ENCODE measurements at regions not wholly inside any gene's neighbourhood (a gene's known extent, or its start where the extent isn't known, plus 50 kb on each side); places are given as distances from the start of the nearest gene placed in this dataset.
A peak's percentile ranks its signal among the peaks of the same experiment; 100 is the strongest.

GRCh38 chr13:74695021-74695800, 561.0 kb upstream of the KLF12 start:
- no peak for DNase-seq
- Histone ChIP-seq H3K36me3 (no peaks in the 10 kb centered on the region), H3K27me3 (ENCODE audit: insufficient read depth, low read depth, severe bottlenecking) (no peaks in the 10 kb centered on the region), H3K9me3 (ENCODE audit: severe bottlenecking) (no peaks in the 10 kb centered on the region), H3K27ac (no peak overlapping the region), H3K4me3 (ENCODE audit: low read depth, low read length) (no peak overlapping the region)
- no peak for TF ChIP-seq CTCF (IDR thresholded peaks at IDR 0.05; ENCODE audit: low read depth, low read length)

DNA sequence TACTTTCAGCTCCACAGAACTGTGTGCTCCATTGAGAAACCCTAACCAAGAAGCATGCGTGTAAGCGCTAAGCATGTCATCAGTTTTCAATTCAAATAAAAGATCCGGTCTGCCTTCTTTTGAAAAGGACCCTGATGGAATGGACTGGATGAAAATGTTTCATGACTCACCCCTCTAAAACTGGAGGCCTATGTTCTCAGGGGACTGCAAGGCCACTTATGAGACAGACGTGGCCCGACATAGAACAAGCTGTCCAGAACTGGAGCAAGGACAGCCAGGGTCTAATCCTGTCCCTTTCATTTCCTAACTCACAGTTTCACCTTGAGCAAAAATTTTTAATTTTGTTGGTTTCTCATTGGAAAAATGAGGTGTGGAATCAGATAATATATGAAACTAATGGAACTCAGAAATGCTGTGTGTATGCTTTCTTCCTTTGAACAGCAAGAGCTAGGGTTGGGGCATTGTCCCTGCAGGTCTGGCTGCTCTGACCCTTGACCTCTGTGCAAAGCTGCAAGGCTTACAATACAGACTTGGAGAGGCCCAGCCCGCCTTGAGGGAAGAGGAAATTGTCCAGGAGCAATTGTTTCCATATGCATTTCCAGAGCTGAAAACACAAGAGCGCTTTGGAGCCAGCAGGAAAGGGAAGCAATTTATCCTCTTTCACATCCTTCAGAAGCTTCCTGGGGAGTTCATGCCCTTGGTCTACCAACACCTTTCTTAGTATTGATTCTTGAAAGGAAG, 553.4 kb upstream of the KLF12 start:
- H3K27me3 ChIP-seq (ENCODE audit: insufficient read depth, low read depth, severe bottlenecking) = no peaks in the 10 kb centered on the region
- no peak for TF ChIP-seq CTCF (IDR thresholded peaks at IDR 0.05; ENCODE audit: low read depth, low read length)
- no peak overlapping the region for H3K4me3 ChIP-seq (ENCODE audit: low read depth, low read length)
- no peak for DNase-seq
- no peaks in the 10 kb centered on the region for H3K9me3 ChIP-seq (ENCODE audit: severe bottlenecking)
- no peaks in the 10 kb centered on the region for H3K36me3 ChIP-seq
- H3K27ac ChIP-seq = no peak overlapping the region

DNA sequence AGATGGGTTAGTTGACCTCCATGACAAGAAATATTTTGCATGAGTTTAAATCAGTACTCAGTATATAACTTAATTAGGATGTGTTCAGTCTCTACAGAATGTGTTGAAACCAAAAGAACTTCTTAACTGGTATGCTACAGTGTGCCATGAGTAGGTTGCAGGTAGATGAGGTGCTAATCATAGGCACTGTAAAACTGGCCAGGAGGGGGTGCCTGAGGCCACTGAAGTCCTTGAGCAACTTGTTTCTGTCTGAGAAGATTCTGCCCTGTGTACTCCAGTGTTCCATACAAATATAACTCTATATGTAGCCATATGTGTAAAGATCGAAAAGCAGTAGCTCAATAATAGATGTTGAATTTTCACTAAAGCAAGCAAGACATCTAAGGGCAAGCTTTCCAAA, 549.2 kb upstream of the KLF12 start:
- peak; percentile 22 for DNase-seq
- Histone ChIP-seq H3K9me3 (ENCODE audit: severe bottlenecking) (no peaks in the 10 kb centered on the region), H3K27ac (no peak overlapping the region), H3K27me3 (ENCODE audit: insufficient read depth, low read depth, severe bottlenecking) (no peaks in the 10 kb centered on the region), H3K4me3 (ENCODE audit: low read depth, low read length) (no peak overlapping the region), H3K36me3 (no peaks in the 10 kb centered on the region)
- peak; percentile 19; the same call in 1 of the 2 replicates for TF ChIP-seq CTCF (IDR thresholded peaks at IDR 0.05; ENCODE audit: low read depth, low read length)

DNA sequence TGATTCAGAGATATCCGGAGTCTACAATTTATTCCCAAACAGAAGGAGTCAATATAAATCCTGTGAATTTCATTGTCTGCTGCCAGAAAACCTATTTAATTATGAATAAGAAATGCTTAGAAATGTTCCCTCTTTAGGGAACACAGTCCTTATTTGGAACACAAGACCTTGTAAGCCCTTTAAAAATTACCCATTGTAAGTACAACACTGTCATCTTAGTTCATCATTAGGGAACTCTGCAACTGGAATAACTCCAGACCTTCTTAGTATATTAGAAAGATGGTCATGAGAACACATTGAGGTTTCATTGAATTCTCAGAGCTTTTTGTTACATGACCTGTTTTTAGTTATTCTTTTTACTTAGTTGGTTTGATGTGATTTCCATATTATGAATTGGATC, 548.5 kb upstream of the KLF12 start:
- Histone ChIP-seq H3K9me3 (ENCODE audit: severe bottlenecking) (no peaks in the 10 kb centered on the region), H3K27ac (no peak overlapping the region), H3K36me3 (no peaks in the 10 kb centered on the region), H3K4me3 (ENCODE audit: low read depth, low read length) (no peak overlapping the region), H3K27me3 (ENCODE audit: insufficient read depth, low read depth, severe bottlenecking) (no peaks in the 10 kb centered on the region)
- no peak for DNase-seq
- no peak for TF ChIP-seq CTCF (IDR thresholded peaks at IDR 0.05; ENCODE audit: low read depth, low read length)

- Histone ChIP-seq H3K27ac (no peak overlapping the region), H3K4me3 (ENCODE audit: low read depth, low read length) (no peak overlapping the region), H3K27me3 (ENCODE audit: insufficient read depth, low read depth, severe bottlenecking) (no peaks in the 10 kb centered on the region), H3K9me3 (ENCODE audit: severe bottlenecking) (no peaks in the 10 kb centered on the region), H3K36me3 (no peaks in the 10 kb centered on the region)
- no peak for DNase-seq
- no peak for TF ChIP-seq CTCF (IDR thresholded peaks at IDR 0.05; ENCODE audit: low read depth, low read length)
Measured at GRCh38 chr13:74681891-74682290, 547.7 kb upstream of the KLF12 start.

Measured in WERI-Rb-1 (cell line).